GM23338 (cell line): ENCODE measurements at regions not wholly inside any gene's neighbourhood (a gene's known extent, or its start where the extent isn't known, plus 50 kb on each side); places are given as distances from the start of the nearest gene placed in this dataset.

ENCODE experiments used
- CTCF ChIP-seq, 2 experiments: fragments of 200-600 bp in 1 of 2; sonication (generic) in 1 of 2; conservative IDR thresholded peaks; 2 replicates each; pipeline versions ENCODE4 v1.5.1 to v1.6.1; 2016 to 2017; ENCODE audit warnings: antibody characterized with exemption in 2 of 2, low read depth in 2 of 2, mild to moderate bottlenecking in 2 of 2, moderate library complexity in 1 of 2
- EZH2phosphoT487 ChIP-seq: fragments of 200-600 bp; sonication (generic); IDR thresholded peaks from one replicate; pipeline ENCODE4 v1.8.1; 2018; ENCODE audit warnings: antibody characterized with exemption; ENCODE audit not compliant: unreplicated experiment
- POLR2AphosphoS5 ChIP-seq: IDR thresholded peaks from 2 replicates; pipeline ENCODE4 v1.6.1; 2016; ENCODE audit warnings: antibody characterized with exemption, low read depth
- REST ChIP-seq: IDR thresholded peaks from one replicate; pipeline ENCODE4 v1.6.1; 2018; ENCODE audit warnings: antibody characterized with exemption; ENCODE audit not compliant: unreplicated experiment
- ZNF331 ChIP-seq: fragments of 250-450 bp; sonication (Bioruptor Pico); IDR thresholded peaks from 2 replicates; pipeline ENCODE4 v1.5.0; 2020; ENCODE audit warnings: low read depth, mild to moderate bottlenecking, moderate library complexity

- TF ChIP-seq CTCF (conservative IDR thresholded peaks at IDR 0.05; ENCODE audit: low read depth in 2 of 2) = no peak
- no peak for TF ChIP-seq REST
- no peak for TF ChIP-seq ZNF331 (CRISPR knock-in tag)
- TF ChIP-seq POLR2AphosphoS5 = no peak
- TF ChIP-seq EZH2phosphoT487 = no peak
These were observed 389.0 kb downstream of the SOX11 start for GRCh38 chr2:6080932-6081753.
